ENCODE measurements at regions not wholly inside any gene's neighbourhood (a gene's known extent, or its start where the extent isn't known, plus 50 kb on each side); places are given as distances from the start of the nearest gene placed in this dataset.

- TF ChIP-seq ARNT (IDR thresholded peaks at IDR 0.05) (no peak), ELF4 (IDR thresholded peaks at IDR 0.05) (no peak), FOXA1 (IDR thresholded peaks at IDR 0.05) (no peak), FOXM1 (IDR thresholded peaks at IDR 0.05; ENCODE audit: borderline replicate concordance) (no peak), ZNF384 (IDR thresholded peaks at IDR 0.05) (no peak), SUZ12 (IDR thresholded peaks at IDR 0.05) (no peak), SP1 (IDR thresholded peaks at IDR 0.05) (no peak), BHLHE40 (IDR thresholded peaks at IDR 0.05; ENCODE audit: borderline replicate concordance) (no peak), PKNOX1 (IDR thresholded peaks at IDR 0.05) (no peak), TARDBP (IDR thresholded peaks at IDR 0.05) (no peak), NFRKB (IDR thresholded peaks at IDR 0.05) (no peak)
Measured at GRCh38 chr4:82247171-82247570, 126.6 kb downstream of the HNRNPD start.

Data from HEK293T (cell line).